ENCODE measurements at regions not wholly inside any gene's neighbourhood (a gene's known extent, or its start where the extent isn't known, plus 50 kb on each side); places are given as distances from the start of the nearest gene placed in this dataset.

GRCh38 chr3:46120983-46121382 lies 87.1 kb downstream of the CCR1 start:
- TF ChIP-seq, protein P1, sequence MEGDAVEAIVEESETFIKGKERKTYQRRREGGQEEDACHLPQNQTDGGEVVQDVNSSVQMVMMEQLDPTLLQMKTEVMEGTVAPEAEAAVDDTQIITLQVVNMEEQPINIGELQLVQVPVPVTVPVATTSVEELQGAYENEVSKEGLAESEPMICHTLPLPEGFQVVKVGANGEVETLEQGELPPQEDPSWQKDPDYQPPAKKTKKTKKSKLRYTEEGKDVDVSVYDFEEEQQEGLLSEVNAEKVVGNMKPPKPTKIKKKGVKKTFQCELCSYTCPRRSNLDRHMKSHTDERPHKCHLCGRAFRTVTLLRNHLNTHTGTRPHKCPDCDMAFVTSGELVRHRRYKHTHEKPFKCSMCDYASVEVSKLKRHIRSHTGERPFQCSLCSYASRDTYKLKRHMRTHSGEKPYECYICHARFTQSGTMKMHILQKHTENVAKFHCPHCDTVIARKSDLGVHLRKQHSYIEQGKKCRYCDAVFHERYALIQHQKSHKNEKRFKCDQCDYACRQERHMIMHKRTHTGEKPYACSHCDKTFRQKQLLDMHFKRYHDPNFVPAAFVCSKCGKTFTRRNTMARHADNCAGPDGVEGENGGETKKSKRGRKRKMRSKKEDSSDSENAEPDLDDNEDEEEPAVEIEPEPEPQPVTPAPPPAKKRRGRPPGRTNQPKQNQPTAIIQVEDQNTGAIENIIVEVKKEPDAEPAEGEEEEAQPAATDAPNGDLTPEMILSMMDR (CRISPR knock-in tag; IDR thresholded peaks at IDR 0.05) = no peak
- TF ChIP-seq, protein P2, sequence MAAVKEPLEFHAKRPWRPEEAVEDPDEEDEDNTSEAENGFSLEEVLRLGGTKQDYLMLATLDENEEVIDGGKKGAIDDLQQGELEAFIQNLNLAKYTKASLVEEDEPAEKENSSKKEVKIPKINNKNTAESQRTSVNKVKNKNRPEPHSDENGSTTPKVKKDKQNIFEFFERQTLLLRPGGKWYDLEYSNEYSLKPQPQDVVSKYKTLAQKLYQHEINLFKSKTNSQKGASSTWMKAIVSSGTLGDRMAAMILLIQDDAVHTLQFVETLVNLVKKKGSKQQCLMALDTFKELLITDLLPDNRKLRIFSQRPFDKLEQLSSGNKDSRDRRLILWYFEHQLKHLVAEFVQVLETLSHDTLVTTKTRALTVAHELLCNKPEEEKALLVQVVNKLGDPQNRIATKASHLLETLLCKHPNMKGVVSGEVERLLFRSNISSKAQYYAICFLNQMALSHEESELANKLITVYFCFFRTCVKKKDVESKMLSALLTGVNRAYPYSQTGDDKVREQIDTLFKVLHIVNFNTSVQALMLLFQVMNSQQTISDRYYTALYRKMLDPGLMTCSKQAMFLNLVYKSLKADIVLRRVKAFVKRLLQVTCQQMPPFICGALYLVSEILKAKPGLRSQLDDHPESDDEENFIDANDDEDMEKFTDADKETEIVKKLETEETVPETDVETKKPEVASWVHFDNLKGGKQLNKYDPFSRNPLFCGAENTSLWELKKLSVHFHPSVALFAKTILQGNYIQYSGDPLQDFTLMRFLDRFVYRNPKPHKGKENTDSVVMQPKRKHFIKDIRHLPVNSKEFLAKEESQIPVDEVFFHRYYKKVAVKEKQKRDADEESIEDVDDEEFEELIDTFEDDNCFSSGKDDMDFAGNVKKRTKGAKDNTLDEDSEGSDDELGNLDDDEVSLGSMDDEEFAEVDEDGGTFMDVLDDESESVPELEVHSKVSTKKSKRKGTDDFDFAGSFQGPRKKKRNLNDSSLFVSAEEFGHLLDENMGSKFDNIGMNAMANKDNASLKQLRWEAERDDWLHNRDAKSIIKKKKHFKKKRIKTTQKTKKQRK (IDR thresholded peaks at IDR 0.05; ENCODE audit: low read length) = no peak
- no peak for TF ChIP-seq ELF4 (CRISPR knock-in tag; IDR thresholded peaks at IDR 0.05; ENCODE audit: borderline replicate concordance)
- TF ChIP-seq ZNF75D (CRISPR knock-in tag; IDR thresholded peaks at IDR 0.05; ENCODE audit: borderline replicate concordance) = no peak
- TF ChIP-seq ZNF687 (CRISPR knock-in tag; IDR thresholded peaks at IDR 0.05) = no peak
- TF ChIP-seq, protein P3, sequence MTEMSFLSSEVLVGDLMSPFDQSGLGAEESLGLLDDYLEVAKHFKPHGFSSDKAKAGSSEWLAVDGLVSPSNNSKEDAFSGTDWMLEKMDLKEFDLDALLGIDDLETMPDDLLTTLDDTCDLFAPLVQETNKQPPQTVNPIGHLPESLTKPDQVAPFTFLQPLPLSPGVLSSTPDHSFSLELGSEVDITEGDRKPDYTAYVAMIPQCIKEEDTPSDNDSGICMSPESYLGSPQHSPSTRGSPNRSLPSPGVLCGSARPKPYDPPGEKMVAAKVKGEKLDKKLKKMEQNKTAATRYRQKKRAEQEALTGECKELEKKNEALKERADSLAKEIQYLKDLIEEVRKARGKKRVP (CRISPR knock-in tag; IDR thresholded peaks at IDR 0.05) = no peak
- TF ChIP-seq KLF16 (CRISPR knock-in tag; IDR thresholded peaks at IDR 0.05) = no peak
- TF ChIP-seq KAT7 (CRISPR knock-in tag; IDR thresholded peaks at IDR 0.05; ENCODE audit: borderline replicate concordance) = no peak

Data from HepG2 (cell line).